Mucosa of rectum (tissue), 2 donors: ENCODE measurements at regions not wholly inside any gene's neighbourhood (a gene's known extent, or its start where the extent isn't known, plus 50 kb on each side); places are given as distances from the start of the nearest gene placed in this dataset.
"Not testable (repeated sequence)": the region's sequence is repeated elsewhere in the genome, so short reads cannot be mapped to it uniquely, and the experiment has no call there.

Source experiments
- H3K27ac ChIP-seq, 2 donors: one replicate each; pipeline ENCODE4 v1.7.0; 2013; ENCODE audit warnings: inconsistent platforms in 2 of 2, low read depth in 2 of 2, low read length in 2 of 2
- H3K27me3 ChIP-seq, 2 donors: one replicate each; pipeline ENCODE4 v1.7.0; 2013; ENCODE audit warnings: low read length in 2 of 2; ENCODE audit not compliant: control insufficient read depth in 2 of 2, insufficient read depth in 2 of 2
- H3K36me3 ChIP-seq, 2 donors: one replicate each; pipeline ENCODE4 v1.7.0; 2013; ENCODE audit warnings: low read length in 2 of 2; ENCODE audit not compliant: control insufficient read depth in 2 of 2, insufficient read depth in 2 of 2
- H3K4me1 ChIP-seq, 2 donors: one replicate each; pipeline ENCODE4 v1.7.0; 2013; ENCODE audit warnings: low read length in 2 of 2, mild to moderate bottlenecking in 1 of 2; ENCODE audit not compliant: control insufficient read depth in 2 of 2, insufficient read depth in 2 of 2
- H3K4me3 ChIP-seq, 2 donors: one replicate each; pipeline ENCODE4 v1.7.0; 2013; ENCODE audit warnings: low read length in 2 of 2
- H3K9ac ChIP-seq, 2 donors: one replicate each; pipeline ENCODE4 v1.7.0; 2013; ENCODE audit warnings: low read length in 2 of 2, low read depth in 1 of 2, mild to moderate bottlenecking in 1 of 2
- H3K9me3 ChIP-seq, 2 donors: one replicate each; pipeline ENCODE4 v1.7.0; 2013; ENCODE audit warnings: low read length in 2 of 2; ENCODE audit not compliant: control insufficient read depth in 2 of 2
- donor health status: healthy.
- donor health status: Normal muscosa, but diverticular disease.

GRCh38 chr9:42431616-42432010 lies 248.2 kb downstream of the SPATA31A6 start:
- not testable (repeated sequence) for H3K4me1 ChIP-seq, H3K4me3 ChIP-seq

DNA sequence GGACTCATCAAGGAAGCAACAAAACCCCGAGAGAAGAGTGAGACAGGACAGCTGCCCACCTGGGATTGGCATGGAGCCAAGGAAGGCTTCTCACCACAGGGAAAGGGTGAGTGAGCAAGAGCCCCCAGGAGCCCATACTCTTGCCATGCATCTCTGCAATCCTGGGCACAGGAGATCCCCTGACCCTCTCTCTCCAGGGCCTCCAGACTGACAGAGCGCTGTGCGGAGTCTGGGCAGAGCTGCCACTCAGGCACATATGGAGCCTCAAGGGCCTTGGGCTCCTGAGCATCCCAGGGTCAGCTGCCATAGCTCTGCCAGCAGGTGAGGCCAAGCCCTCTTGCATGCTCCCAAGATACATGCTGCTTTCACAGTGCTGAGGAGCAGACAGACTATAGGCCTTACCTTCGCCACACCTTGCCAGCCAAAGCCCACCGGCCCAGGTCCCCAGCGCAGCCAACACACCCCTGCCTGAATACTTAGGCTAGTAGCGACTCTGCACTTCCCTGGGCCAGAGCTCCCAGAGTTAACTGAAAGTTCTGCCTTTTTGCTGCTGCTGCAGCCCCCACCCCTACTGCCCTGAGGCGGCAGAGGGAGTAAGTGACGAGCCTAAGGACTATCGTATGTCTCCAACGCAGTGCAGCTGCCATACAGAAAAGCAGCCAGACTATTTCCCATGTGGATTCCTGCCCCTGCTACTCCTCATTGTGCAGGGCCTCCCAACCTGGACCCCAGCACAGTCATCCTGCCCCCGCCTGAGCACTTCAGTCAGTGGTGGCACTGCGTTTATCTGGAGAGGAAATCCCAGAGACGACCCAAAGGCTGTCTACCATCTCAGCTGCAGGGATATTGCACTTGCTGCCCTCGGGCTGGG lies 251.6 kb downstream of the SPATA31A6 start:
- H3K27ac ChIP-seq, H3K36me3 ChIP-seq, H3K27me3 ChIP-seq, H3K4me3 ChIP-seq, H3K9me3 ChIP-seq, H3K9ac ChIP-seq, H3K4me1 ChIP-seq: not testable (repeated sequence)

More at GRCh38 chr9:42431616-42432010, 248.2 kb downstream of the SPATA31A6 start:
- H3K27me3 ChIP-seq, H3K27ac ChIP-seq, H3K36me3 ChIP-seq, H3K9me3 ChIP-seq, H3K9ac ChIP-seq: not testable (repeated sequence)

GRCh38 chr9:42435715-42436342 lies 252.4 kb downstream of the SPATA31A6 start:
- H3K4me3 ChIP-seq, H3K36me3 ChIP-seq, H3K9me3 ChIP-seq, H3K9ac ChIP-seq, H3K27me3 ChIP-seq, H3K27ac ChIP-seq, H3K4me1 ChIP-seq: not testable (repeated sequence)

DNA sequence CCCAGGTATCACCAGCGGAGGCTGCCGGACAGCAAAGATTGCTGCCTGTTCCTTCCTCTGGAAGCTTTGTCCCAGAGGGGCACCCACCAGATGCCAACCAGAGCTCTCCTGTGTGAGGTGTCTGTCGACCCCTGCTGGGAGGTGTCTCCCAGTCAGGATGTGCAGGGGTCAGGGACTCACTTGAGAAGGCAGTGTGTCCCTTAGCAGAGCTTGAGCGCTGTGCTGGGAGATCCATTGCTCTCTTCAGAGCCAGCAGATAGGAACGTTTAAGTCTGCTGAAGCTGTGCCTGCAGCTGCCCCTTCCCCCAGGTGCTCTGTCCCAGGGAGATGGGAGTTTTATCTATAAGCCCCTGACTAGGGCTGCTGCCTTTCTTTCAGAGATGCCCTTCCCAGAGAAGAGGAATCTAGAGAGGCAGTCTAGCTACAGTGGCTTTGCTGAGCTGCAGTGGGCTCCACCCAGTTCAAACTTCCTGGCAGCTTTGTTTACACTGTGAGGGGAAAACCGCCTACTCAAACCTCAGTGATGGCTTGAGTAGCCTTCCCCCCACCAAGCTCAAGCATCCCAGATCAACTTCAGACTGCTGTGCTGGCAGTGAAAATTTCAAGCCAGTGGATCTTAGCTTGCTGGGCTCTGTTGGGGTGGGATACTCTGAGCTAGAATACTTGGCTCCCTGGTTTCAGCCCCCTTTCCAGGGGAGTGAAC lies 253.7 kb downstream of the SPATA31A6 start:
- not testable (repeated sequence) for H3K9ac ChIP-seq, H3K27ac ChIP-seq, H3K36me3 ChIP-seq, H3K4me3 ChIP-seq, H3K4me1 ChIP-seq, H3K9me3 ChIP-seq, H3K27me3 ChIP-seq

DNA sequence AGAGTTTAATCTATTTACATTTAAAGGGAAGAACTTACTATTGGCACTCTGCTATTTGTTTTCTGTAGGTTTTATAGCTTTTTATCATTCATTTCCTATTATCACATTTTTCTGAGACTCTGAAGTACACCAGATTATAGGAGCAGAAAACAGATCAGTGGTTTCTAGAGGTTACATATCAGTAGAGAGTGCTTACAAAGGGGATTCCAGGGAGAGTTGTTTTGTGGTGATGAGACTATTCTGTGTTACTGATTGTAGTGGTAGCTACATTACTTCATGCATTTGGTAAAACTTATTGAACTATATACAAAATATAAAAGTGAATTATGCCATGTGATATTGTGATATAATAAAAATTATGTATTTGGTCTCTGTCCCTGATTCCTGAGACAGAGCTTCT lies 259.2 kb downstream of the SPATA31A6 start:
- H3K9me3 ChIP-seq, H3K27me3 ChIP-seq, H3K27ac ChIP-seq, H3K4me3 ChIP-seq, H3K4me1 ChIP-seq, H3K9ac ChIP-seq, H3K36me3 ChIP-seq: not testable (repeated sequence)

GRCh38 chr9:42443414-42443813 lies 260.0 kb downstream of the SPATA31A6 start:
- H3K4me3 ChIP-seq, H3K9ac ChIP-seq, H3K36me3 ChIP-seq, H3K9me3 ChIP-seq, H3K4me1 ChIP-seq, H3K27ac ChIP-seq, H3K27me3 ChIP-seq: not testable (repeated sequence)

DNA sequence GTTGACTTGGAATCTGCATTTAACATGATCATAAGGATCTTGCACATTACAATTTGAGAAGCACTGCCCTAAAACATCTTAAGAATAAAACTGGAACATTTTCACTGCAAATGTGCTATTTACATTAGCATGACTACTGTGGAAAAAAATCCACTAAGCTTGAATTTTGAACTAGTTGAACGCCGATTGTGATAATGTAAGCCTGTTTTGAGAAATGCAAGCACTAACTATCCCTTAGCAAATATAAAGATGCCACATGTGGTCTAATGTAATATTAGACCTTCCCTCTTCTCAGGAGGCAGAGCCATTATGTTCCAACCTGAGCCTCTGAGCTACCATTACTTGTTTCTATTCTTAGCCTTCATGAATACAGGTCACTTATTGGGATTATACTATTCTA lies 278.0 kb downstream of the SPATA31A6 start:
- not testable (repeated sequence) for H3K27ac ChIP-seq, H3K4me1 ChIP-seq, H3K27me3 ChIP-seq, H3K9ac ChIP-seq, H3K9me3 ChIP-seq, H3K36me3 ChIP-seq, H3K4me3 ChIP-seq

DNA sequence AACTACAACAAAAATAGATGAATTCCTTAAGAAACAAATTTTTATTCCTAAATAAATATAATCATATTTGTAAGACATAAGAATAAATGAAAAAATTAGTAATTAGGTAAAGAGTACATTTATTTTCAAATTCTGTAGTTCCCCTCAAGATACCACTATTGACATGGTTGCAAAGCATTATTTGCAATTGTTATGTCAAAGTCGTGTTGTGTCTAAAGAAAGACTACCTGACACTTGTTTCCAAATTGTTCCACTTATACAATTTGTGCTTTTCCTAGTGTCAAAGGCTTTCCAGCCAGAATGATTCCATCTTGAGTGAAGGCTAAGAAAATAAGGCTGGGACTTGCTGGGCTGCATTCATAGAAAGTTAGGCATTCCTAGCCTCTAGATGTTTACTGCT lies 278.4 kb downstream of the SPATA31A6 start:
- not testable (repeated sequence) for H3K4me1 ChIP-seq, H3K27ac ChIP-seq, H3K27me3 ChIP-seq, H3K4me3 ChIP-seq, H3K9ac ChIP-seq, H3K36me3 ChIP-seq, H3K9me3 ChIP-seq

DNA sequence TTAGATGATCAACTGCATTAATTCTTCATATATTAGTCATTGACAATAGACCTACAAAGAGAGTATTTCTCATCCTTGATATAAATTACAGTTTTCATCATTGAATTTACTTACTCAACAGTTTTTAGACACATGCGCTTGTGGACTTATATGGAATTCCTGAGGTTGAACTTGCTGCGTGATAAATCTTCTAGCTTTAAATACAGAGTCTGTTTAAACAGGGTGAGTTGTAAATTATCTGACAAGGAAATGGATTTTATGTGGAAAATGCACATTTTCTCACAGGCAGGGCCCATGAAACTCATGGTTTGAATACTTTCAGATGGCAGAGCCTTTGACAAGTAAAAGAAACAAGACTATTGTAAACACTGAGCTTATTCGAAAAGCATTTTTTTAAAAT lies 280.5 kb downstream of the SPATA31A6 start:
- not testable (repeated sequence) for H3K4me3 ChIP-seq, H3K9ac ChIP-seq, H3K36me3 ChIP-seq, H3K4me1 ChIP-seq, H3K9me3 ChIP-seq, H3K27ac ChIP-seq, H3K27me3 ChIP-seq

DNA sequence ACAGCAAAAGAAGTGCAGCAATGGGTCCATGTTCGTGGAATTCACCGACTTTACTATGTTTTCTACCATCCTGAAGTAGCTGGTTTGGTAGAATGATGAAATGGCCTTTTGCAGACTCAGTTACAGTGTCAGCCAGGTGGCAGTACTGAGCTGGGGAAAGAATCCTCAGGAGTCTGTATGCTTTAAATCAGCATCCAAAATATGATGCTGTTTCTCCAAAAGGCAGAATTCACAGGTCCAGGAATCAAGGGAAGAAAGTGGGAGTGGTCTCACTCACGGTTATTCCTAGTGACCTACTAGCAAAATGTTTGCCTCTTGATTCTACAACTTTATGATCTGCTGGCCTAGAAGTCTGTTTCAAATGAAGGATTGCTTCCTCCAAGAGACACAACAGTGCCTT lies 287.1 kb downstream of the SPATA31A6 start:
- not testable (repeated sequence) for H3K9ac ChIP-seq, H3K27me3 ChIP-seq, H3K9me3 ChIP-seq, H3K27ac ChIP-seq, H3K36me3 ChIP-seq, H3K4me1 ChIP-seq, H3K4me3 ChIP-seq
